HG02571 (cell line): ENCODE measurements at regions not wholly inside any gene's neighbourhood (a gene's known extent, or its start where the extent isn't known, plus 50 kb on each side); places are given as distances from the start of the nearest gene placed in this dataset.
"Not testable (repeated sequence)": the region's sequence is repeated elsewhere in the genome, so short reads cannot be mapped to it uniquely, and the experiment has no call there.

Source experiments
- ATAC-seq: cut with Tn5 transposase; IDR thresholded peaks from one replicate; pipeline ENCODE4 v1.9.1; 2021; ENCODE audit warnings: mild to moderate bottlenecking, moderate library complexity; ENCODE audit not compliant: unreplicated experiment

DNA sequence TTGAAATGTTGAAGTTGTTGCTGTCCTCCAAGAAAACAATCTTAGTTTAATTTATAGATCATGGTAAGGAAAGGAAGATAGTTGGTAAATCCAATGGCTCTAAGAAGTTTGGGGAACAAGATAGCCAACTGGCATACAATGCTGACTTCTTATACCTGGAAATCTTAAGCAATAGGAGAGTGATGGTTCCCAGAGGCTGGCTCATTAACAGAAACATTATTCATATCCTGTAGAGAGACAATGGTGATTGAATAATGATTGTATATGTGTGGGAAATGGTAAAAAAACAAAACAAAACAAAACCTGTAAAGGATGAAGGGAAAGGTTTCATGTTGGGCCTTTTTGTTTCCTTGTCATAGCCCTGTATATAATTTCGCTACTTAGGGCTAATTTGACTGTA lies 174.9 kb upstream of the CTSO start:
- no peak for ATAC-seq

DNA sequence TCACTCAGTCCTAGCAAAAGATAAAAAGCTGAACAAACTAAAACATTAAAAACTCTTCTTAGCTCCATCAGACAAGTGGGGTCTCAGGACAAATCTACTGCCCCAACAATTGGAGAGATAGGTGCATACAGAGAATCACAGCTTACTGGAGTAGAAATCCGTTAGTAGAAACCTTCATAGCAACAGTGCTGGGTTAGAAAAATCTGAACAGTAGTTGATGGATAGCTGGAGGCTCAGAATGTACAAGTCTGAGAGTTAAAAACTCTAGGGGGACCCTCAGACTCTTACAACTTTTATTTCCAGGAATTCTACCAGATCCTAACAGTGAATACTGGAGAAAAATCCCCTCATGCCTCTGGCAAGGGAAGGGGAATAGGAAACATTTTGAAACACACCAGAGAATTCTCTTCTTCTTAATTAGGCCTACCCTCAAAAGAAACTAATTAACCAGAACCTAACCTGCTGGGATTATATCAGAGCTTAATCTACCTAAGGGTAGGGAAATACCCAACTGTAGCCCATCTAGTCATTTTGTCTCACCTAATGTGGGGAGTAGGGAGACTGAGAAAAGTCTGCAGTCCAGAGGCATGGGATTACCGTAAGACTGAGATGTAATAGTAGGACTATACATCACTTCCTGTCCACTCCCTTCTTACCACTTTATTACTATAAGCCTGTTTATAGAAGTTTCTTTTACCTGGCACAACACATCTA lies 165.0 kb upstream of the CTSO start:
- no peak for ATAC-seq

DNA sequence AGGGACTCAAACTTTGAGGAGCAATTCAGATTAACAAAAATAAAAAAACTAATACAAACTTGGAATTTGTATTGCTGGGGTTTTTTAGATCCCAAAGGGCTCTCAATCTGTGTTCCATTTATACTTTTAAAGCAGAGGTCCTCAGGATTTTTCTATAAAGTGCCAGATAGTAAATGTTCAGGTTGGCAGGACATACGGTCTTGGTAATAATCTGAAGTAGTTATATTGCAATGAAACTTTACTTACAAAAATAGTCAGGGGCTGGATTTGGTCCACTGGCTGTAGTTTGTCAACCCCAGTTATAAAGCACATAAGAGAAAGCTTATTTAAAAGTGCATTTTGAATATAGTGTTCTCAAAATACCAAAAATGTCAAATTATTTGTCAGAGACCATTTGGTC lies 164.1 kb upstream of the CTSO start:
- ATAC-seq = no peak

DNA sequence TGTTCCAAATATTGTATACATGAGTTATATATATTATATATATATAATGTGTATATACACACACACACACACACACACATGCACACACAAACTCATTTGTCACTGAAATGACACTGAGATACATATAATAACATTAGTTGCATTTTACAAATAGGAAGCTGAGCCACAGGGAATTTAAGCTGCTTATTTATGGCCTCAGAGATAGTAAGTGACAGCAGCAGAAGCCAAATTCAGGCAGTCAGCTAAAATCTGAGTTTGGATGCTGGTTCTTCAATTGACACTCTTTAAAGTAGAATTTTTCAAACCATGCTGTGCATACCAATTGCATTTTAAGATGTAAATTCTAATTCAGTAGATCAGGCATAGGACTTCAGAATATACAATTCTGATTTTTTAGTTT lies 163.3 kb upstream of the CTSO start:
- no peak for ATAC-seq

DNA sequence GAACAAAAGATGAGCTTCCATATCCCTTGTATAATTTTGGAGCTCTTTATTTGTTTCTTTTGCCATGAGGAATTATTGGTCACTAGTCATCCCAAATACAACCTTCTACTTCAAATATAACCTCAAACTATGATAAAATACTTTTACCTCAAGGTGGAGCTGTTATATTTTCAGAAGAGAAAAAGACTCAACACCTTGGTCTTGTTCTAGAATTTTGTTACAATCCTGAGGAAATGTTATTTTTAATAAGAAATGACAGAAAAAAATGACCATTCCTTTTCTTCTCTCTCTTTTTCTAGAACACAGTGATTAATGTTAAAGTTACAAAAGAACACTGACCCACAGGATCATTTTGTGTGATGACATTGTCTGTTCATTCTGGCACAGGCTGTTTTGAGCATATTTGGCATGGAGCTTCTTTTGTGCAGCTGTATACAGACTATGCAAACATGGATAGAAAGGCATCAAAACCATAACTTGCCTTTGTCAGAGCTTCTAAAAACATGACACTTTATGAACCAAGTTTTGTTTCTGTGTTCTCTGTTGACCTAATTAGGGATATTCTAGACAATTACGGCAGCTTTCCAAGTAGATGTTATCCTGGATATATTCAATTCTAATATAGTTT lies 159.6 kb upstream of the CTSO start:
- no peak for ATAC-seq

DNA sequence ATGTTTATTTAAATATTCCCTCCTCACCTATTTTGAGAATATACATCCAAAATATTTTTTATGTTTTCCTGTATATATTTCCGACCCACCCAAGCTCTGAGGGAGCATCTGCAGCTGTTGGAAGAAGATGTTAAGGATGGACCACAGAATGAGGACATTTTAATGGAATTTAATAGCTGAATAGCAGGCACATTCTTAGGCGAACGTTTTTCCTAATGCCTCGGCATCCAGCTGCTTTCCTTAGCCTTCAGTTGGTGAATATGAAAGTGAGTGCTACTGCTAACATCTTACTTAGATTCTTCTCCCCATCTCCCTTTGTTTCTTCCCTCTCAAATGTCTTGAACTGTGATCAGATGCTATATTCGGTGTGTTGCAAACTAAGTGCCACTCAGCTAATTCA lies 158.0 kb upstream of the CTSO start:
- no peak for ATAC-seq

DNA sequence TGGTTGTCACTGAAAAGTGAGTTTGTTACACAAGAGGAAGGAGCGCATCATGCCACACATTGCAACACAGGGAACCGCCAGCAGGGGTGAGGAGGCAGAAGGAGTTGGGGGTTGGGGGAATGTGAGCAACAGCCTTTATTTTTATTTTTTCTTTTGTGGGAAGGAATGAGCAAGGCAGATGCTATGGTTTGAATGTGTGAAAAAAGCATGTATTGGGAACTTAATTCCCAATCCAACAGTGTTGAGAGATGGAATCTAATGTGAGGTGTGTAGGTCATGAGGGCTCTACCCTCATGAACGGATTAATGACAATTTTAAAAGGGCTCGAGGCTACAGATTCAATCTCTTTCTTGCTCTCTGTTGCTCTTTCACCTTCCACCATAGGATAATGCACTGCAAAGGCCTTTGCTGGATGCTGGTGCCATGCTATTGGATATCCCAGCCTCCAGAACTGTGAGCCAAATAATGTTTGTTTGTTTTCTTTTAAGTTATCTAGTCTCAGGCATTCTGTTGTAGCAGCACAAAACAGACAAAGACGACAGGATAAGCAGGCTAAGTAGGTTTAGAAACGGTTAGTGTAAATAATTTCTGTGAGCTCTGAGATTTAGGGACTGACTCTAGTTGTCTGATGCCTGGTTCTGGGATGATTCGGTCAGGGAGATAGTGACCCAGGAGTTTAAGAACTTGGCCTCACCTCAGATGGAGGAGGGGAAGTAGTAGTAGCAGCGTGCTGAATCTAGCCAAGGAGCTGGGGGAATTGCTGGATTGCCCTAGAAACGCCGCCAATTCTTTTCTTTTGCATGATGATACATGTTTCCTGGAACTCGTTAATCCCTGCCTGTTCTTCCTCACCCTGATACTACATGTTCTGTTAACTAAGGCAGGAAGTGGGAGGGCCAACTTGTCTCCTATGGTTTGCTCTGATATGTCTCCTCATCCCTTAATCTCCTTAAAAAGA lies 156.6 kb upstream of the CTSO start:
- ATAC-seq = no peak

DNA sequence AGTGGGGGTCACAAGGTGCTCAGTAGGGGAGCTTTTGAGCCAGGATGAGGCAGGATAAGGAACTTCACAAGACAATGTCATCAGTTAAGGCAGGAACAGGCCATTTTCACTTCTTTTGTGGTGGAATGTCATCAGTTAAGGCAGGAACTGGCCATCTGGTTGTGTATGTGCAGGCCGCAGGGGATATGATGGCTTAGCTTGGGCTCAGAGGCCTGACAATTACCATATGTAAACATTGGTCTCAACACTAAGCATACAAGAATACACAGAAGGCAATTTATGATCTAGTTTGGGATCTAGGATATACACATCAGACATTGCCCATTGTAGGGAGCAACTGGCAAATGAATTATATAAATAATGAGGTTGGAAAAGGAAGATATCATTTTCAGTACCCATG lies 155.4 kb upstream of the CTSO start:
- not testable (repeated sequence) for ATAC-seq

DNA sequence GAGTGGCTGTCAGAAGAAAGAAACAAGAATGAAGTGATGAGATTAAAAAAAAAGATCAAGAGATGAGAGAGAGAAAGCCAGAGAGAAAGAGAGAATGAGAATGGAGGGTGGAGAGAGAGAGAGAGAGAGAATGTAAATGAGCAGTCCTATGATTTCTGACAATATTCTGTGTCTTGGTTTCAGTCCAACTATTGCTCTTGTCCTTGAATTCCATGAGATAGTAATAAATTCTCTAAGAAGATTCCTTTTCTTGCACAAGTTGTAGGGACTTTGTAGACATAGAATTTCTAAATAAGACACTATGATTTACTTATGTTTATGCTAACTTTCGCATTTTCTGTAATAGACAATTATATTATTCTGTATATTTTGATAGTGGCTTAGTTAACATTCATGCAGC lies 149.6 kb upstream of the CTSO start:
- no peak for ATAC-seq

DNA sequence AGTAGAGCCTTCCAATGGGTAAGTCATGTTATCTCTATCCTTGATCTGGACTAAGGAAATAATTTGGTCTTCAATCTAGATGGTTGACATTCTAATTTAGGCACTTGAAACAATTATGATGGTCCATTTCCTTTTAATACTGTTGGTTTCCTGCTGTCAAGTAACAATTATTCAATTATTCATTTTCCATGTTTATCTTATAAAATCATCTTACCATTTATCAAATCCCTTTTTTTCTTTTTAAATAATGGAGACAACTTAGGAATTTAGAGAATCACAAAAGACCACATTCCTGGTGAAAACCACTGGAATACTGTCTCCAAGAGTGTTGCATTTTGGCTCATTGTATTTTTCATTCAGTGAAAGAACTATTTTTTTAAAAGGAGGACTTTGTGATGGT lies 148.7 kb upstream of the CTSO start:
- ATAC-seq = no peak

DNA sequence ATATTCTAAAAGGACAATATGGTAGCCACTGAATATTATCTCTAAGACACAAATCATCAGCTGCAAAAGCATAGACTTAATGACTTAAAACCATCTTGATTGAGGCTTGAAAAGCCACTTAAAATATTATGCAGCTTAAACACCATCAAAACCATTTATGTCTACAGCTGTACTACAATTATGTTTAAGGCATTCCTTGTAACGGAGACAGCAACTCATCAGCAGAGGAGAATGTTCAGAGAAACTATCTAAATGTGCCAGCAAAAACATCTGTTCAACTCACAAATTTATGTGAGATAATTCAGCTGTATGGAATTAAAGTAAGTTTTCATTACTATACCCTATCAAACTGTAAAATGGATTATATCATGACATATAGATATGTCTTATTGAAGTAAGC lies 147.9 kb upstream of the CTSO start:
- no peak for ATAC-seq

DNA sequence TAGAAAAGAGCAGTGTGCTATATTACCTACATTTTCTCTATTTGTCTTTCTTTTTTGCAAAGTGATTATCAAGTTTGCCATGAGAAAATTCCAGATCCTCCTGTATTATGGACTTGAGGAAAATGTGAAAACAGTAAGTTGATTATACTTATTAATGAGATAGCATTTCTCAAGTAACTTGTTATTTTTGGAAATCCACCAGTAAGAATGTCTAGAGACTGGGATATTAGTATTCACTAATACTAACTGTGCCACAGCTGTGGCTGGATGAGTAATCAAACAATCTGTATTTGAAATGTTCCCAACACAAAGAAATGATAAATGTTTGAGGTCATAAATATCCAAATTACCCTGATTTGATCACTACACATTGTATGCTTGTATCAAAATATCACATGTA lies 147.0 kb upstream of the CTSO start:
- ATAC-seq = no peak

DNA sequence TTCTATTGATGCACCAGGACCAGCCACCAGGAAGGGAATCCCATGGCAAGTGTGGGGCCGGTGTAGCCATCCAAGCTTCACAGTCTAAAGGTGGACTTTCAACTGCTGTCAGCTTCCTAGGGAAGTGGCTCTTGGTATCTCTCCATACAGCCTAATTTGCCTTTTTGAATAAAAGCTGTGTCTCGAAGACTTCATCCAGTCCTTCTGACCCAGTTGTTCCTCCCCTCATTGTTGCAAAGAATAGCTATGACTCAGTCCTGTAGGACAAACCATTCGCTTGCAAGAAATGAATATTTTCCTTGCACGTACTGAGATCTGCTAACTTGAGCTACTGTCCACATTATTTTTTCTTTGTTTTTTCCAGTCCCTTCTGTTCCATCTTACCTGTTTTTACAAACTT lies 145.1 kb upstream of the CTSO start:
- no peak for ATAC-seq

DNA sequence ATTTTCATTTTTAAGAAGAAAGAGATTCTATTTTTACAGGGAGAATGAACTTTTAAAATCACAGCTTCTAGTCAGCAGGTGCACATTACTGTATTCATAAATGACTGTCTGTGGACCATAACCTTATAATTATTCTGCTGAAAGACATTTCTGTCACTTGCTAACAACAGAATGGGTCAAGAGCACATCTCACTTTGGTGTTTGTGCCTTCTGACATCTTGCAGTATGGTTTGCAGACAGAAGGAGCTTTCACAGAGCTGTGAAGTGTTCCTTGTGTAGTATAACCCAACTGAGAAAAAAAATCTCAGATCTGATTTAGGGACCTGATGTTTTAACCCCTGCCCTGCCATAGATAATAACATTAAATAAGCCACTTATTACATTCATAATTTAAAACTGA lies 131.4 kb upstream of the CTSO start:
- no peak for ATAC-seq

DNA sequence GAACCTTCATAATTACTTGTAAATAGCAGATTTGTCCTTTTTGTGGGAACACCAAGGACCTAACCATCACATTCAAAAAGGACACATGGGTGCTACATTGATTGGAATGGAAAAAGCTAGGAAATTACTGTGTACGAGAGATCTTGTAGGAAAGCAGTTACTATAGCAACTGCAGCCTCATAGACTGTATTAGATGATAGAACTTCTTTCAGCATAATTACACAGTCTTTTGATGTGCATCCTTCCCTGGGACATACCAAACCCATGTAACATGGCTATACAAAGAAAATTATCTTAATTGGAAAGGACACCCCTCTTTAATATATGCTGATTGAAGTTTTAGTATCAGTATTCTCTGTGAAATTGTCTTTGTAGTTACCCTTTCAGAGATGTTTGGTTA lies 130.7 kb upstream of the CTSO start:
- ATAC-seq = no peak

DNA sequence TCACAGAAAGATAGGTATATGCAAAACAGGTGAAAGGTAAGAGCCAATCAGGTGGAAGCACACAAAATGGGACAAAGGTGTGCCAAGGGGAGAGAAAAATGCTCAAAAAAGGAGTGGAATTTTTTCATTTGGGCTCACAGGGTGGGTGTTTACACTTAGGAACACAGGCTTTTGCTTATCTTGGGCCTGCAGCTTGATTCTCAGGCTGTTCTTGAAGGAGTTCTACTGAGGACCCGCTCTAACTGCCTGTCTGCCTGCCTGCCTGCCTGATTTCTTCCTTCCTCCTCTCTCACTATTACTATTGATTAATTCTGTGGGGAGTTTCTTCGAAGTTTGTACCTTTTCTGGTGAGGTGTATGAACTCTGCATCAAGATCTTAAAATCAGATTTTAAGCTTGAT lies 120.3 kb upstream of the CTSO start:
- no peak for ATAC-seq

DNA sequence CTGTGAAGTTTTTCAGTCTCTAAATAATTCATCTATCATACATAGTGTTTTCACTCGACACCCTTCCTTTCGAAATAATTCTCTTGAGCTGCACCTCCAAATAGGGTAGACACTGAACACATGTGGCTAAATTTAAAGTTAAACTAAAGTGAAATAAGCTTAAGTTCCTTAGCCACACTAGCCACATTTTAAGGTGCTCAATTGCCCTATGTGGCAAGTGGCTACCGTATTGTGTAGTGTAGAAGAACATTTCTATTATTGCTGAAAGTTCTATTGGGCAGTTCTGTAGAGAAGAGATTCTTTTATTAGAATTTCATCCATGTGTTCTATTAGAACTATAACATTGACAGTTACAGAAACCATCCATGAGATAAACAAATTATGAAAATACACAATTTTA lies 107.0 kb upstream of the CTSO start:
- ATAC-seq = no peak

DNA sequence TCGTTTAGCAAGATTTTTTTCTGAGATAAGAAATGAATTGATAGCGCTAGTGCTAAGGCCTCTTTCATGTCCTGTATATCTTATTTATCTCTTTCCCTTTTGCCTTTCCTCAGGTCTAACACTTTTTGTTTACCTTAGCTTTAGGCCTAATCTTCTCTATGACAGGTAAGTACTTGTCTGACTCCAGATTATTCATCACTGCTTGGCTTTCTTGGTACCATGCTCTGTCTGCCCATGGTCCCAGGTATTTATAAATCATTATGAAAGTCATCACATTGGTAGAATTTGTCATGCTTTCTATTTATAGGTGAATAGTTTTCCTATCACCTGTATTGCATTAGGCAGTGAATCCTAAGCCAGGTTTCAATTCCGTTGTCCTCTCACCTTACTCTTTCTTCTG lies 99.5 kb upstream of the CTSO start:
- no peak for ATAC-seq

DNA sequence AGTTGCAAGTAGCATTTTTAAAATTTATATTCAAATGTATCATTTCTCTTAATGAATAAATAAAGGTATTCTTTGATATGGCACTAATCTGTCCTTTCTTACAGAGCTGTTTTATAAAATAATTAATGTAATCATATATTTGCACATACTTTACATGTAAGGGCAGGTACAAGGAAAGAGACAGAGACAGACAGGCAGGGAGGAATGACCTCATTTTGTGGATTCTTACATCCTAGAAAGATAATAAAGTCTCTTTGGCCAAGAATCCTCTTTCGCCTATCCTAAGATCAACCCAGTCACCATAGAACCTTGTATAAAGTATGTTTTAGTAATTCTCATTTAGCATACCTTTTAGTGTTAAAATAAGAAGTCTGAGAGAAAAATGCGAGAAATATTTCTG lies 98.5 kb upstream of the CTSO start:
- ATAC-seq = no peak

DNA sequence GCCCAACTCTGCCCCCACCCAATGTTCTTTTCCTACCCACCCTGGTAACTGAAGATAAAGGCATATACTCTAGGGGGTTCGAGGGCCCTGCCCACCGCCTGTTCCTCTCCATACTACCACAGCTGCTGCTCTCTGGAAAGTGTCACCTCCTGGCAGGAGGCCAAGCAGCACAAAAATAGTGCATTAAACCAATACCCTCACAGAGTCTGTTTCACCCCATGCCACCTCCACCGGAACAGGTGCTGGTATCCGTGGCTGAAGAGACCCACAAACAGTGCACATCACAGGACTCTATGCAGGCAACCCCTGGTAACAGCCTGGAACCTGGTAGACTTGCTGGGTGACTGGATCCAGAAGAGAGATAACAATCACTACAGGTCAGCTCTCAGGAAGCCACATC lies 85.1 kb upstream of the CTSO start:
- no peak for ATAC-seq

DNA sequence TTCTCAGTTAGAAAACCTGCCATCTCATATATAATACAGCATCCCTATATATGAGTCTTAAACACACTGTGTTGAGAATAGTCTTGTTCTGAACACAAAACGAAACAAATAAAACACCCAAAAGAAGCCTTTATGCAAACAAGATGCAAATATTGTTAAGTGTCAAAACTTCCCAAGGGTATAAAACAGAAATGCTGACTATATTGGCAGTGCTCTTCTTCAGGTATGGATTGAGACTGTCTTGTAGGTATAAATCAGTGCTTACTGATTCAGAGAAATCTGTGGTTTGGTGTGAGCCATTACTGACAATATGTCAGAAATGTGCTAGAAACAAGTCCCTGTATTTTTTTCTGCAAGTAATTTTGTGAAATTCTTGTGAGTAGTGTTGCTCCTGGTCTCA lies 82.8 kb upstream of the CTSO start:
- no peak for ATAC-seq

DNA sequence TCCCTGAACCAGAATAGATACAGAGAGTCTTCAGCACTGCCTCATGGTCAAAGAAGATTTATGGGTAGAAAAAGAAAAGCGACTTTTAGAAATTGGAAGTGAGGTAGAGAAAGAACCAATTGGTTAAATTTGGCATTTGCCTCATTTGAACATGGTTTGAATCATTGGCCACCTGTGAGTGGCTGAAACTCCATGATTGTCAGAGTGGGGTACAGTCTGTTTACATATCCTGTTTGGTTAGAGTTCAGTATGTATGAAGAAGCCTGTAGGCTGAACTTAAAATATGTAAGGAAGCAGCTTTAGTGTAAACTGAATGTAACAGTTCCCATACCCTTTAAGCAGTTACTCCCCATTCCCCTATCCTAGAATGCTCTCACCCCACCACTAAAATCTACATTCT lies 76.0 kb upstream of the CTSO start:
- no peak for ATAC-seq
